Fibroblast of lung (primary cell): ENCODE measurements at regions not wholly inside any gene's neighbourhood (a gene's known extent, or its start where the extent isn't known, plus 50 kb on each side); places are given as distances from the start of the nearest gene placed in this dataset.

Experiments
- EZH2 ChIP-seq: IDR thresholded peaks from 2 replicates; pipeline ENCODE4 v1.5.1; 2012; ENCODE audit warnings: low read length, control low read depth, mild to moderate bottlenecking; ENCODE audit errors: missing control alignments
- TF ChIP-seq, protein P1 (sequence below), 2 donors: IDR thresholded peaks in 1 of 2; conservative IDR thresholded peaks in 1 of 2; 1 replicate in 1 of 2; 2 replicates in 1 of 2; pipeline ENCODE4 v1.5.1; 2011 to 2012; ENCODE audit warnings: low read length in 2 of 2, control low read depth in 1 of 2, inconsistent platforms in 1 of 2, low read depth in 1 of 2, mild to moderate bottlenecking in 1 of 2

DNA sequence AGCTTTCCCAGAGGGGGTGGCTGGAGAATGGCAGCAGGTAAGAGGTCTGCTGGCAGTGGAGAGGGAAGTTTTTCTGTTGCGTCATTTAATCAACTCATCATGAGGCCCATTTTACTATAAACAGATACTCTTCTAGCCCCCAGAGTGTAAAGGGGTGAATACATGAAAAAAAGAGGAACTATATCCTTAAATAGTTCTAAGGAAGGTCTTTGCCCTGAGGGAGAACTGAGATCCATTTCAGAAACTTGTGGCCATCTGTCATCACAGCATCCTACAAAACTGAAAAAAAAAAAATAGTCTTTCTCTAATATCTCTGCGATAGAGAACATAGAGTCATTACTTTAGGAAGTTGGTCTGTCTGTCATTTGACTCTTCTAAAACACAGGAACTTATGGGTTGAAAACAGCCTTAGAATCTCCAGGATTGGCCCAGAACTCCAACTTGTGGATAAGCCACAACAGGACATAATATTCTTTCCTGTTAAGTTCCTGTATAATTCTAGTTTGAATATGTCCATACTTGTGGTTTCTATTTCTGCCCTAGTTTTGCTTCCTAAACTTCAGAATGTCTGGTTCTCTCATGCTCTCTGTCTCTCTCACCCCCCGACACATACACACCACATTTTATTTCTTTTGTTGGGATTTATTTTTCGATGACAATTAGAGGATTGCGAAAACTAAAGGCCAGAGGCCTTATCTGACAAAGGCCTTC, 238.5 kb upstream of the PIK3R1 start:
- TF ChIP-seq, protein P1, sequence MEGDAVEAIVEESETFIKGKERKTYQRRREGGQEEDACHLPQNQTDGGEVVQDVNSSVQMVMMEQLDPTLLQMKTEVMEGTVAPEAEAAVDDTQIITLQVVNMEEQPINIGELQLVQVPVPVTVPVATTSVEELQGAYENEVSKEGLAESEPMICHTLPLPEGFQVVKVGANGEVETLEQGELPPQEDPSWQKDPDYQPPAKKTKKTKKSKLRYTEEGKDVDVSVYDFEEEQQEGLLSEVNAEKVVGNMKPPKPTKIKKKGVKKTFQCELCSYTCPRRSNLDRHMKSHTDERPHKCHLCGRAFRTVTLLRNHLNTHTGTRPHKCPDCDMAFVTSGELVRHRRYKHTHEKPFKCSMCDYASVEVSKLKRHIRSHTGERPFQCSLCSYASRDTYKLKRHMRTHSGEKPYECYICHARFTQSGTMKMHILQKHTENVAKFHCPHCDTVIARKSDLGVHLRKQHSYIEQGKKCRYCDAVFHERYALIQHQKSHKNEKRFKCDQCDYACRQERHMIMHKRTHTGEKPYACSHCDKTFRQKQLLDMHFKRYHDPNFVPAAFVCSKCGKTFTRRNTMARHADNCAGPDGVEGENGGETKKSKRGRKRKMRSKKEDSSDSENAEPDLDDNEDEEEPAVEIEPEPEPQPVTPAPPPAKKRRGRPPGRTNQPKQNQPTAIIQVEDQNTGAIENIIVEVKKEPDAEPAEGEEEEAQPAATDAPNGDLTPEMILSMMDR (conservative IDR thresholded peaks at IDR 0.05 in 1 of 2, IDR thresholded peaks at IDR 0.05 in 1 of 2; ENCODE audit: low read depth in 1 of 2, low read length in 2 of 2): no peak
- TF ChIP-seq EZH2: no peak
